RWPE1 (cell line): ENCODE measurements at regions not wholly inside any gene's neighbourhood (a gene's known extent, or its start where the extent isn't known, plus 50 kb on each side); places are given as distances from the start of the nearest gene placed in this dataset.

Experiments
- CTCF ChIA-PET: fragments of 350-600 bp; sonication (Branson Sonifier 250); formaldehyde crosslinking; extraction: SDS; loops from one replicate; lab custom pipeline; 2021; lab: Yijun Ruan, JAX
- POLR2A ChIA-PET: fragments of 400-600 bp; formaldehyde crosslinking; extraction: SDS; loops from one replicate; lab custom pipeline; 2020; ENCODE audit warnings: antibody characterized with exemption; ENCODE audit not compliant: low non-redundant PET; lab: Yijun Ruan, JAX
- DNase-seq: peaks from one replicate; pipeline ENCODE4 v3.0.0; 2012; ENCODE audit warnings: low spot score
- H3K27ac ChIP-seq: fragments of 450-650 bp; 2 replicates; pipeline ENCODE4 v1.5.1; 2017
- CTCF ChIP-seq: fragments of 450-650 bp; conservative IDR thresholded peaks from 2 replicates; pipeline ENCODE4 v1.5.1; 2017; ENCODE audit warnings: low read depth, mild to moderate bottlenecking

- POLR2A ChIA-PET = no interaction called here
- no peak overlapping the region for H3K27ac ChIP-seq
- no peak for TF ChIP-seq CTCF
- no peak for DNase-seq
- CTCF ChIA-PET = no interaction called here
These were observed 85.7 kb upstream of the LIN7C start for GRCh38 chr11:27592098-27592780.

DNA sequence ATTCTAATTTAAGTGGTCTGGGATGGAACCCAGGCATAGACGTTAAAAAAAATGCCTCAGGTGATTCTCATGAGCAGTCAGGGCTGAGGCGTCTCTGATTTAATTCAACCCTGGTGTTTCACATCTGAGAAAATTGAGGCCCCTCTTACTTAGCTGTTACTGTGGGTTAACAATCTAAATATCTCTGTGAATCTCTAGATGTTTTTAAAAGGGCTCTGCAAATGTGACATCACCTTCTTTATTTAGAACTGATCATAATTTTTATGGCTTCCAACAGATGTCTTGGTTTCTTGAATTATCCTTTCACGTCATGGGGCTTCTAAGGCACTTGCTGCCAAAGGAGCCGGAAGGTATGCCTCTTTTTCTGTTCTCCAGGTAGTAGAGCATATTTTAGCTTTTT is 76.1 kb upstream of the LIN7C start:
- TF ChIP-seq CTCF = no peak
- no peak overlapping the region for H3K27ac ChIP-seq
- DNase-seq = no peak
- ChIA-PET POLR2A (no interaction called here), CTCF (no interaction called here)

GRCh38 chr11:27574342-27574741 is 67.8 kb upstream of the LIN7C start:
- ChIA-PET CTCF (interaction anchor here (0.6 kb wide), 1 partner anchor 391 kb away, joined by 3 read pairs; no protein-coding TSS in a partner anchor), POLR2A (no interaction called here)

GRCh38 chr11:27573024-27573423 is 66.5 kb upstream of the LIN7C start:
- CTCF ChIA-PET = no interaction called here
- POLR2A ChIA-PET = no interaction called here
- no peak for TF ChIP-seq CTCF

More at GRCh38 chr11:27574342-27574741, 67.8 kb upstream of the LIN7C start:
- no peak for DNase-seq
- TF ChIP-seq CTCF = no peak
- no peak overlapping the region for H3K27ac ChIP-seq

GRCh38 chr11:27571154-27571810 is 64.7 kb upstream of the LIN7C start:
- TF ChIP-seq CTCF = no peak
- POLR2A ChIA-PET = no interaction called here
- H3K27ac ChIP-seq = no peak overlapping the region
- no peak for DNase-seq
- CTCF ChIA-PET = no interaction called here

More at GRCh38 chr11:27573024-27573423, 66.5 kb upstream of the LIN7C start:
- H3K27ac ChIP-seq = no peak overlapping the region
- no peak for DNase-seq

DNA sequence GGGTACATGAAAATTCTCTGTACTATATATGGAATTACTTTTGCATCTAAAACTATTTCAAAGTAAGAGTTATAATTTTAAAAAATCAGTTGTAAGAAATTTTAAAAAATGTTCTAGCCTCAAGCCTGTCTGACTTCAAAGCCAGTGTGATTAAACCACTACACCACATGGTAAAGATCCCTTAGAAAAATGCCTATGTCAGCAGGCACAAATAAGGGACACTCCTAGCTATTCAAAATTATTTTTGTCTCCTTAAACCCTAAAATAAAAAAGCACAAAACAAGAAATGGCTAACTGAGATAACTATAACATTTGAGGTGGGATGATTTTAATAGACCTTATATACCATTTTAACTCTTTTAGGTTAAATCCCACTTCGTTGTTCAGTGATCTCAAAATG is 64.0 kb upstream of the LIN7C start:
- CTCF ChIA-PET = no interaction called here
- POLR2A ChIA-PET = no interaction called here
- no peak for DNase-seq
- no peak overlapping the region for H3K27ac ChIP-seq
- no peak for TF ChIP-seq CTCF
